Right lung (tissue), 2 donors: ENCODE measurements at regions not wholly inside any gene's neighbourhood (a gene's known extent, or its start where the extent isn't known, plus 50 kb on each side); places are given as distances from the start of the nearest gene placed in this dataset.
"Not testable (repeated sequence)": the region's sequence is repeated elsewhere in the genome, so short reads cannot be mapped to it uniquely, and the experiment has no call there.

ENCODE experiments used
- DNase-seq, 2 donors: peaks; one replicate each; pipeline ENCODE4 v3.0.0-alpha.2; 2013

DNA sequence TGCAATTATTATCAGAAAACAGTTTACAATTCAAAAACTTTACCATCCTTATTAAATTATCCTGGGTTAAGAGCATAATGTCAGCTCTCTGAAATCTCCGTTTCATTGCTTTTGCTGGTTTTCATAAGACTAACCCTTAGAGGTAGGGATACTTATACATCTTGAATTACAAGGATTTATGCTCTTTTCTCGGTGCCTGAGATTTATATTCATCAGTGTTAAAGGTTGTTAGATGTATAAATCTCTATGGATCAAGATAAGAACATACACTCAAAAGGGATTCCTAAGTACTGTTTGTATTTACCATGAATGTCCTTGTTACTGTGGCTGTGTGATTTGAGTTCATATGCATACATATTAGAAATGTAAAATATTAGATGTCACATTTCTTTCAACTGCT is 684.7 kb downstream of the EFNA5 start:
- DNase-seq = no peak

DNA sequence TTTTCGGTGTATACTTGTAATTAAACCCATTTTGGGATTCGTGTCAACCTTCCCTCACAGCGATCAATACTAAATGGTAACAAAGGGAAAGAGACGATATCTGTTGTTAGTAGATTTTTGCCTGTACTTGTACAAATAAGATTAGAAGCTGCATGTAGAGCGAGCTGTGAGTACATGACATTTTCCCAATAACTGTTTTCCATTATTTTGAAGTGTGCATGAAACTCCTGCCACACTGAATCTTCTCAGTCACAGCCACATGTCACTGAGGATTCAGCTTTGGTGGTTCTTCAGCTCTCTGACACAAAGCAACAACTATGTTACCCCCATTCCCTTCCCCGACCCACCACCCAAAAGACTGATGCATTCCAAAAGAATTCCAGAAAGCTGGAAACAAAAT is 685.6 kb downstream of the EFNA5 start:
- DNase-seq = no peak

DNA sequence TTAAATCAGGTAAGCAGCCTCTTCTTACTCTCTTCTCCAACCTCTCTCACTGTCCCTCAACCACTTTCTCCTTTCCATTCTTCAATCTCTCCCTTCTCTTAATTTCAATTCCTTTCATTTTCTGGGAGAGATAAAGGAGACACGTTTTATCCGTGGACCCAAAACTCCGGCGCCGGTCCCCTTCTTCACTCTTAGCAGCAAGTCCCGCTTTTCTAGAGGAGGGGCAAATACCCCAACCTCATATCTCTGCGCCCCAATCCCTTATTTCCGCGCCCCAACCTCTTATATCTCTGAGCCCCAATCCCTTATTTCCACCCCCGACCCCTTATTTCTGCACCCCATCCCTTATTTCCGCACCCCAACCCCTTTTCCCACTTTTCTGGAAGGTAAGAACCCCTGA is 691.6 kb downstream of the EFNA5 start:
- DNase-seq = not testable (repeated sequence)

DNA sequence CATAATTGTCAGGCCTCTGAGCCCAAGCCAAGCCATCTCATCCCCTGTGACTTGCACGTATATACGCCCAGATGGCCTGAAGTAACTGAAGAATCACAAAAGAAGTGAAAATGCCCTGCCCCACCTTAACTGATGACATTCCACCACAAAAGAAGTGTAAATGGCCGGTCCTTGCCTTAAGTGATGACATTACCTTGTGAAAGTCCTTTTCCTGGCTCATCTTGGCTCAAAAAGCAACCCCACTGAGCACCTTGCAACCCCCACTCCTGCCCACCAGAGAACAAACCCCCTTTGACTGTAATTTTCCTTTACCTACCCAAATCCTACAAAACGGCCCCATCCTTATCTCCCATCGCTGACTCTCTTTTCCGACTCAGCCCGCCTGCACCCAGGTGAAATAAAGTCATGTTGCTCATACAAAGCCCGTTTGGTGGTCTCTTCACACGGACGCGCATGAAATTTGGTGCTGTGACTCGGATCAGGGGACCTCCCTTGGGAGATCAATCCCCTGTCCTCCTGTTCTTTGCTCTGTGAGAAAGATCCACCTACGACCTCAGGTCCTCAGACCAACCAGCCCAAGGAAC is 692.1 kb downstream of the EFNA5 start:
- DNase-seq = not testable (repeated sequence)

DNA sequence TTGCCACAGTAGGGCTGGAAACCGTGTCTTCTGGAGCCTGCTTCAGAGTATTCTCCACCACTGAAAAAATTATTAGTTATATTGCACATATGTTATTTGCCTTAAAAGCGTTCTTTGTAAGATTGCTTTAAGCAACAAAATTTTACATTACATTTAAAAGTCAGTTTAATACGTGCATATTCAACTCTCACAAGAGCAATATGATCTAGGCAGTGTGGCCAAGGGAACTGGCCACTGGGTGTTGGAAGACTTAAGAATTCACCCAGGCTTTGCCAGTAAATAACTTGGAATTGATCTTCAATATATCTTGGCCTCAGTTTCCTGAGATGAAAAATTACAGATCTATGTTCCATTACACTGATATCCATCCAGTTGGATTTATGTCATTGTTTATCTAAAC is 694.4 kb downstream of the EFNA5 start:
- no peak for DNase-seq

DNA sequence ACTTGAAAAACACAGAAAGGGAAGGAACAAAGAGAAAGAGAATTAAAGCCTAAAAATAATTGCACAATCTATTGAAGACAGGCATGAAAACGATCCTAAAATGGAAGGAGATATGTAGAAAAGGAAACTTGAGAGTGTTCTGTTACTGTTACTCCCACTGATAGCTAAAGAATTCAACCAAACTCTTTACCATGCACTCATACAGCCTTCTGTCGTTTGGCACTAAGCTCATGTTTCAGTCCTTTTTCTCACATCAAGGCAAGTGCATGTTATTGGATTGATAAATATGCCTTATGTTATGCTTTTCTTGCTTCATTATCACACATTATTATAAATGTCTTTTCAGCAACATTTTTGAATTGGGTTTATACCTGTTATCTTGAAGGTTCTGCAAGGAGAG is 696.5 kb downstream of the EFNA5 start:
- no peak for DNase-seq

DNA sequence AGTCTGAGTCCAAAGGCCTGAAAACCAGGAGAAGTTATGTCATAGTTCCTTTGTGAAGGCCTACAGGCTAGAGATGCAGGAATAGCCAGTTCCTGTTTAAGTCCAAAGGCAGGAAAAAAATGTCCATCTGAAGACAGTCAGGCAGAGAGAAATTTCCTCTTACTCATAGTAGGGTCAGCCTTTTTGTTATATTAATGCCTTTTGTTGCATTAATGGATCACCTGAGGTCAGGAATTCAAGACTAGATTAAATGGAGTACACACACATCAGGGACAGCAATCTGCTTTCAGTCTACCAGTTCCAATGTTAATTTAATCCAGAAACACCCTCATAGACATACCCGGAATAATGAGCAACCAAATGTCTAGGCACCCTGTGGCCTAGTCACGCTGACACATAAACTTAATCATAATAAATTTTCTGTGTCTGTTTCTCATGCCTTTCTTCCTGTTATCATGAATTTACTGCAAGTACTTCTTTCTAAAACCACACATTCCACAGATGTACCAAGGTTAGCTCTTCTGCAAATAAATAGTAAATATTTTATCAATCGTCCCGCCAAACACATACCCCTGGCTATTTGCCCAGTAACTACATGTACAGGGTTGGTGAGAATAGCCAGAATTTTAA is 703.9 kb downstream of the EFNA5 start:
- DNase-seq = no peak

DNA sequence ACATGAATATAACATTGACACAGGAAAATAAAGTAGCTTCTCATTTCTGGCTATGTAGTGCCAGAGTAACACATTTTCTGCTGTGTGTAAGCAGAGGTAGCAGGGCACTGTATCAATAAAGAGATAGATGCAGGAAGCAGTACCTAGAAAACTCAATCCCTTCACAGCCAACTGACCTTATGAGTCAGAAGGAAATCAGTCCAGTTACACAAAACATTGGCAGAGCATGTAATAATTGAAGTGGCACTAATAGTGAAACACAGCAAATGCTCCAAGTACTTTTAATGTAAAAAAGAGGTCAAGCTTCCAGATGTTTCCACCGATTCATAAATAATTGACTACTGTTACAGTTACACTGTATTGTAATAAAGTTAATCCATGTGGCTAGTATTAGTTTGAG is 706.6 kb downstream of the EFNA5 start:
- no peak for DNase-seq

DNA sequence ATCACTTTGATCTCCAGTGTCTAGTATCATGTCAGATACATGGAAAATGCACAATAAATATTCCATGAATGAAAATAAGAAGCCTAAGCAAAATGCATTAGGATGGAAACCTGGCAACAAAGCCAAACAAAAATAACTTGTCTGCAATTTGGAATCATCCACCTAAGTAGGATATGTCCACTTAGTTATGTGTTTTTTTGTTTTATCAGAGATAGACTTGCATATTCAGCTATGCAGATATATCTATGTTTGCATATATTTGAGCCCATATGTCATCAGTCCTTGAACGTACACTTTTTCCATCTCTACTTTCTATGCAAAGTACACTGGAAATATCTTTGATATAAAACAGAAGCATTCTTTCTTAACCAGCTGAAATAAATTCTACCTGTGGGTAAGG is 707.1 kb downstream of the EFNA5 start:
- no peak for DNase-seq

DNA sequence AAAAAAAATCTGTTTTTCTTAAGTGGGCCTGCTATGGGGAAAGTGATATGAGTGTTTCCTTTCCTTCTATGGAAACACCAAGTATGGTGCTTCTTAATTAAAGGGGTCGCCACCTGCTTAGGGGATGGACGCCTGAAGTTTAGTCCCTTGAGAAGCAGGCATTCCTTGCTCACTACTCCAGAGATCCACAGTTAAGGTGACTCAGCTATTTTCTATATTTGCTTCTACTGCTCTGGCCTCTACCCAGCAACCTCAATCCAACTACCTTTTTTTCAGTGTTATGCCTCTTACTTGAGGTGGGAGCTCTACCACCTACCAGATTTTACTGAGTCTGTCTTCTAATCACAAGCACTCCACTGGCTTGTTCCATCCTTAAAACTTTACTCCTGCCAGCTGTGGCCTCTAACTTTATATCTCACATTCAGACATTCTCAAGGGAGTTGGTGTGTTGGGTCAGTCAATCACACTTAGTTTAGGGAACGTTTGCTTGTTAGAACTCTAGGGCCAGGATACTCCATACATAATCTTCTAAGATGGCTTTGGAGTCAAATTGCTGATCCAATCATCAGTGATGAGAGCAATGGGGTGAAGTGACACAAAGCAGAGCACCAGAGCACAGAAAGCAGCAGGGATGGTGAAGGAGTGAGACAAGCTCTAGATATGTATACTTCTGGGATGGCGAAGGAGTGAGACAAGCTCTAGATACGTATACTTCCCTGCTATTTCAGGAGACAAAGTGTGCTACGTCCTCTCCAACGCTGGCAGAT is 708.1 kb downstream of the EFNA5 start:
- no peak for DNase-seq

DNA sequence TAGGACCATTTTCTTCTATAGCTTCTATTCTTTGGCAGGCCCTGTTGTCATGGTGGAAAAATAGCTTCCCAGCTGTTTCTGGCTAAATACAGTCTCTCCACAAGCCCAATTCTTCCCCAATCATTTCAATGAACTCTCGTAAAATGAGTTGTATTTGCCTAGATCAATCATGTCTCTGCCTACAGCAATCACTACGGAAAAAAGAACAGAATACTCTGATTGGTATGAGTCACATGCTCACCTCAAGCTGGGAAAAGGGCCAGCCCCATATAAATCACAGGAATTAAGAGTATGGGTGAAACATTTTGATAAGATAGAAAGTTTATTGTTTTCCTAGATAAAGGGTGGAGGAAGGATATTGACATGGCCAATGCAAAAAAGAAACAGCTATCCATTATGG is 711.4 kb downstream of the EFNA5 start:
- no peak for DNase-seq

DNA sequence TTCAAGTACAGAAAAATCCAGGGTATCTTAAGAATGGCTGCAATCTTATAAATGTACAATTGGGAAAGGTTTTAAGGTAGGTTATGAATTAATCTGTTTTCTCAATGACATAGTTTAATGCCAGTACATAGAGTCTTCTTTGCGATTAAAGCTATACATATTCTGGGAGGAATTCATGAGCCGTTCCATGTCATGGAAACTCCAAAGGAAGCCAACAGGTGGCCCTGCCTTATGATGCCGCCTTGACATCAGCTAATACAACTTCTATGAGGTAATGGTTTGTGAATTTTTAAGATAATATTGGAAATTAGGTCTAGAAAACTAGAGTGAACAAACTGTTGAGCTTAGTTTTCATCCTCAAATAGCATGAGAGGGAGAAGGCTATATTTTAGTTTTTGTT is 713.4 kb downstream of the EFNA5 start:
- DNase-seq = no peak

DNA sequence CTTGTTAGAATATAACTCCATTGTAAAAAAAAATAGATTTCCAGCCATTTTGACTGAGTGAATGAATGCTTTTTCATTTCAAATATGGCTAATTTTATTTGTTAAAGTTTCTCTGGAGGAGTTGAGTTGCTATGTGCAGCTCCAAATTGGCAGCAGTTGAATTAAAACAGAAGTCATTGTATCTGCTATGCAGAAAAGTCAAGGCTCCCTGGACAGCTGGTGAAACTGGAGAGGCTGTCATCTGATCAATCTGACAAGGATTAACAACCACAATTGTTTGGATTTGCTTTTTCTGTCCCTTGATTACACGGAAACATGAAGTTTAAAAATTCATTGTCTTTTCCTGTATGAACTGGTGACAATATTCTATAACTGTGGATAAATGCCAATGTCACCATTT is 713.9 kb downstream of the EFNA5 start:
- no peak for DNase-seq

DNA sequence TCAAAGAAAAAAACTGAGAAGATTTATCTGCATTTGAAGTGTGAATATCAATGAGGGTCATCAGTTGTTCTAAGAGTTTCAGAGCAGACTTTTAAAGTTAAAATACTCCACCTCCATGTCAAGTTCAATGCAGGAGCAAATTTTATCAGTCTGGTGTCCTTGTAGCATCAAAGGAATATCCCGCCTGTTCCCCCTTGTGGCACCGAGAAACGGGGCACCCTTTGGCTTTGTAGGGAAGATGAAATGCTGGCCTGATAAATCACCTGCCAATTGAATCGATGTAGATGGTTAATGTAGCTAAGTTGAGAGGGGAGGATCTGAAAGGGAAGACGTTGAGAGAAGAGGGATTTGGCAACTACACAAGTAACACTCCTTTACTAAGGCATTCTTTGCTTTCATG is 714.5 kb downstream of the EFNA5 start:
- DNase-seq = no peak

DNA sequence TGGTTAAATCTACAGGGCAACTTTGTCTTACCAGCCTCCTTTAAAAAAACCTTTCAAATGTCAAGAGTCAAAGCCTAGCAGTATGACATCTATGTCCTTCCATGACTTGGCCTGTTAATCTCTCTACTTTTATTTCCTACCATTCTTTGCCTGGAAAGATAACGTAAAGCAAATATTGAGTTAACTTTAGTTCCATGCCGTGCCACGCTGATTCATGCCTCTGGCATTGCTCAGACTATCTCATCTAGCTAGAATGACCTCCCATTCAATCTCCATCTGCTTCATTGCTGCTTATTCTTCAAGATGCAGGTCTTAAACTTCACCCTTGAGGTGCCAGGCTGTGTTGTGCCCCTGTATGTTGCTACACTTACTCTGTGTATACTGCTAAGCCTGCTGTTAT is 729.8 kb downstream of the EFNA5 start:
- DNase-seq = no peak

DNA sequence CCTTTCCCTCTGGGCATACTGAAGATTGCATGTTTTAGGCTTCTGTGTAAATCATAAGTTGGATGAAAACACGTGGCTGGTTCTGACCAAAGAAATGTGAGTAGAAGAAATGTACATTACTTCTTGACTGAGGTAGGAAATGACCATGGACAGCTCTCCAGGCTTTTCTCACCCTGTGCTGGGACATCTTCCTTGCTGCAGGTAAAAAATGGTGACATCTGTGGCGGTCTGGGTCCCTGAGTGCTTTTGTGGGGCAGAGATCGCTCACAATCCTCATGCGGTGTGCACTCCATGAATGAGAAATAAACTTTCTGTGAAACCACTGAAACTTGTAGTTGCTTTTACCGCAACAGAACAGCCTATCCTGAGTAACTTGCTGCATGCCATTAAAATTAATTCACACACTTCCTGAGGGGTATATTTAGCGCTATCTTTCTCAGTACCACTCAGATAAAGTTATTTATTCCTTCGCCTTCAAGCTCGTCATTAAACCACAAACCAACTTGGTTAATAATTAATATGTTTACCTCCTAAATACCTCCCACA is 730.4 kb downstream of the EFNA5 start:
- no peak for DNase-seq

DNA sequence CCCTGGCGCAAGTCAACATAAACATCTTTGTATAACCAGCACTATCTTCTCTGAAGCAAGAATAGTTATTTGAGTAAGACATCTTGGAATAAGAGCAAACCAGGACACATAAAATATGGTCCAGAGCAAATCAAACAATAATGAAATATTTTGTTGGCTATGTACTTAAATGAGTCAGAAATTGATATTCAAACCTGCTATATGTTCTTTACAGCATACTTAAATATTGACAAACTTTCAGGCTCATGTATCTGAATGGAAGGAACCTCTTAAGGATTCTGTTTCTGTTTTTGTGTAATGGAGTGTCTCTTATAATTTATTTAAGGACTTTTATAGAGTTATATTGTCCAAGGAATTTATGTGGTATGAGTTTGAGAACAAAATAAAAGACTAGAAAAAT is 747.3 kb downstream of the EFNA5 start:
- DNase-seq = no peak

DNA sequence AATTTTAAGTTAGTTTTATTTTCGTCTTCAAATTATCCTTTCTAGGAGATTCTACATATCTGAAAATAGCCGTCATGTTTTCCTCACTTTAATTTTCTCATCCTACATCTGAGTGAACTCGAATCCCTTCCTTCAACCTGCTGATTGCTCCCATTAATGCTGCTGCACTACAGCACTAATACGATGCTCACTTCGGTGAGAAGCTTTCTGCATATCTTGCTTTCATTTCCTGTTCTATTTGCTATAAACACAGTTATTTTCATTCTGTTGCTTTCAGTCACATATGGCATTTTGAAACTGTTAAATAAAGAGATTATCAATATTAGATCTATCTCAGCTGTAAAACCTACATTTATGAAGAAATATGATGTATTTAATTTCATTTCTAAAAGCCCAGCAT is 749.2 kb downstream of the EFNA5 start:
- DNase-seq = no peak

DNA sequence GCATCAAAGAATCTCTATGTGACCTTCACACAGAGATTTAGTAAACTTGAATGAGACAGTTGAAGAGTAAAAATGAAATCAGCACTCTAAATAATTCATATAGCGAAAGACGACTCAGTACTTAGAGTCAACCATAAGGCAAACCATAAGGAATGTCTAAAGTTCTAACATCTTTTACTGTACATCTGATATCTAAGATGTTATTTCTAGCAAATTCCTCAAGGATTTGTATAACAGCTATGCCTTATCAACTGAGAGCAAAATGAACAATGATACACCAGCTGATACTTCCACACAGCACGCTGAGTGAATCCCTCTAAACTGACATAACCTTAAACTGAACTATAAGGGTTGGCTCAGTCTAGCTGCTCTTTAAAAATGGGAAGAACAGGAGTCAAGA is 760.3 kb downstream of the EFNA5 start:
- DNase-seq = no peak

DNA sequence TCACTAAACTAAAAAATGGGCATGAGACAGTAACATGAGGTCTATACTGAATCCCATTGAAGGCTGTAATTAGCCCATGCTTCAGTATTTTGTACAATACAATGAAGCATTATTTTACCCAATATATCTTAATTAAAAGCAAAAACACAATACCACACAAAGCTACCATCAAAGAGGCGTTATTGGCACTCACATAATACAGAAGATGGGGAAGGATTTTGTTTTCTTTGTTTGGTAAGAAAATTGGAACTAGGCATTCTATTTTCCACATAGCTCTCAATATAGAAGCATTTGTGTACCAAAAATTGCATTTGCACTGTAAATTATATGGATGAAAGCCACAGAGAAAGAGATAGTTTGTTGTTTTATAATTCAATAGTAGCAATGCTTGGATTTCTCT is 761.0 kb downstream of the EFNA5 start:
- DNase-seq = no peak

DNA sequence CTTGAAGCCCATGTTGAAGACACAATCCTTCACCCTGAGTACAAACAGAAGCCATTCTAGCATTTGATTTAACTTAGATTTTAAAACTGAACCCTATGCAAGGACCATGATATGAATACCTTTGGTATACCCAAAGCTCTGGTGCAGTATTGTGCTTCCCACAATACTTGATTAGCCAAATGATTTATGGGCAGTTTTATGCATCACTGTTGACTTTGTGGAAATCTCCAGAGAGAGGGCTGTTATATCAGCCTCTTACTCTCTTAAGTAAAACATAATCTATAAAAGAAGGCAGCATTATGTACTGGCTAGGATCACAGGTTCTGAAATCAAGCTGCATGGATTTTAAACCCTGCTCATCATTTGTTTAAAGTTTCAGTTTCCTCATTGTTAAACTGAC is 762.8 kb downstream of the EFNA5 start:
- DNase-seq = no peak

DNA sequence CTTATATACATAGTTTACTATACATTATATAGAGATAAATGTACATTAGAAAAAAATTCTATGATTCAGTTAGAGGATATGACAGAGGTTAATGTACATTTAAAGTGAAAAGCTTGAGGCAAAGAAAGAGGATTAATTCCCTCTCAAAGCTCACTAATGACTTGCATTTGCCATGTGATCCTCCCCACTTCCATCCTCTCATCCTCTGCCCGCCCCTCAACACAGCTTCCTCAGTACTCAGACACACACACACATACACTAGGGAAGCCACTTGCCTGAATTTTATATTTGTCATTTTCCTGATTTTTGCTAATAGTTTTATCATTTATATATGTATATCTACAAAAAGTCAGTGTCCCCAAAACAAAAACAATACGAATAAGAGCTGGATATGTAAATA is 764.5 kb downstream of the EFNA5 start:
- no peak for DNase-seq

DNA sequence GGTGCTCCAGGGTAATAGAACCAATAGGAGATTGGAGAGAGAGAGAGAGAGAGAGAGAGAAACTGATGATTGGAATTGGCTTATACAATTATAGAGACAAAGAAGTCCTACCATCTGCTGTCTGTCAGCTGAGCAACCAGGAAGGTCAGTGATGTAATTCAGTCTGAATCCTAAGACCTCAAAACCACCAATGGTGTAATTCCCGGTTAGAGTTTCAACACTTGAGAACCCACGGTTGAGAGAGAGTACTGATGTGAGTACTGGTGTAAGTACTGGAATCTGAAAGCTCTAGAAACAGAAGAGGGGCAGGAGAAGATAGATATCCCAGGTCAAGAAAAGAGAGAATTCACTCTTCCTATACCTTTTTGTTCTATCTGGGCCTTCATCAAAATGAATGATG is 775.8 kb downstream of the EFNA5 start:
- DNase-seq = no peak
